NT2/D1 (cell line): ENCODE measurements at regions not wholly inside any gene's neighbourhood (a gene's known extent, or its start where the extent isn't known, plus 50 kb on each side); places are given as distances from the start of the nearest gene placed in this dataset.

Experiments used
- YY1 ChIP-seq: IDR thresholded peaks from 2 replicates; pipeline ENCODE4 v1.6.1; 2011; ENCODE audit not compliant: insufficient read length, insufficient read depth
- ZNF274 ChIP-seq: IDR thresholded peaks from 2 replicates; pipeline ENCODE4 v1.6.1; 2011; ENCODE audit warnings: mild to moderate bottlenecking, low read depth, low read length

- no peak for TF ChIP-seq YY1
- no peak for TF ChIP-seq ZNF274
These were observed 136.0 kb downstream of the CD47 start for GRCh38 chr3:107954845-107955244.
